HFFc6 (cell line): ENCODE measurements at regions not wholly inside any gene's neighbourhood (a gene's known extent, or its start where the extent isn't known, plus 50 kb on each side); places are given as distances from the start of the nearest gene placed in this dataset.

Experiments
- DNase-seq: peaks from one replicate; pipeline ENCODE4 v3.0.0-alpha.2; 2018
- H3K27ac Mint-ChIP-seq: 2 replicates; pipeline ENCODE4 v1.8.0; 2020; ENCODE audit warnings: mild to moderate bottlenecking, mixed read lengths
- H3K27me3 Mint-ChIP-seq: 2 replicates; pipeline ENCODE4 v1.8.0; 2021; ENCODE audit warnings: mild to moderate bottlenecking, moderate library complexity, mixed read lengths; ENCODE audit not compliant: insufficient read depth
- H3K36me3 Mint-ChIP-seq: 2 replicates; pipeline ENCODE4 v1.8.0; 2021; ENCODE audit warnings: low read depth, mixed read lengths
- H3K4me1 Mint-ChIP-seq: 2 replicates; pipeline ENCODE4 v1.8.0; 2020; ENCODE audit warnings: low read depth, mixed read lengths
- H3K4me3 Mint-ChIP-seq: 2 replicates; pipeline ENCODE4 v1.8.0; 2020; ENCODE audit warnings: mild to moderate bottlenecking, moderate library complexity, mixed read lengths
- H3K9me3 Mint-ChIP-seq: 2 replicates; pipeline ENCODE4 v1.8.0; 2020; ENCODE audit warnings: mild to moderate bottlenecking, mixed read lengths
- TF ChIP-seq, protein P1 (sequence below): fragments of 200-600 bp; sonication (generic); IDR thresholded peaks from 2 replicates; pipeline ENCODE4 v1.5.0; 2021; ENCODE audit warnings: antibody characterized with exemption, mild to moderate bottlenecking

- Mint-ChIP-seq H3K27me3 (no peaks in the 10 kb centered on the region), H3K27ac (no peak overlapping the region), H3K36me3 (peaks cover 38% of the 10 kb centered on the region), H3K4me3 (no peak overlapping the region), H3K4me1 (peaks cover 5% of the 10 kb centered on the region; the same call in 1 of the 2 replicates), H3K9me3 (peaks cover 32% of the 10 kb centered on the region)
- DNase-seq = no peak
- TF ChIP-seq, protein P1, sequence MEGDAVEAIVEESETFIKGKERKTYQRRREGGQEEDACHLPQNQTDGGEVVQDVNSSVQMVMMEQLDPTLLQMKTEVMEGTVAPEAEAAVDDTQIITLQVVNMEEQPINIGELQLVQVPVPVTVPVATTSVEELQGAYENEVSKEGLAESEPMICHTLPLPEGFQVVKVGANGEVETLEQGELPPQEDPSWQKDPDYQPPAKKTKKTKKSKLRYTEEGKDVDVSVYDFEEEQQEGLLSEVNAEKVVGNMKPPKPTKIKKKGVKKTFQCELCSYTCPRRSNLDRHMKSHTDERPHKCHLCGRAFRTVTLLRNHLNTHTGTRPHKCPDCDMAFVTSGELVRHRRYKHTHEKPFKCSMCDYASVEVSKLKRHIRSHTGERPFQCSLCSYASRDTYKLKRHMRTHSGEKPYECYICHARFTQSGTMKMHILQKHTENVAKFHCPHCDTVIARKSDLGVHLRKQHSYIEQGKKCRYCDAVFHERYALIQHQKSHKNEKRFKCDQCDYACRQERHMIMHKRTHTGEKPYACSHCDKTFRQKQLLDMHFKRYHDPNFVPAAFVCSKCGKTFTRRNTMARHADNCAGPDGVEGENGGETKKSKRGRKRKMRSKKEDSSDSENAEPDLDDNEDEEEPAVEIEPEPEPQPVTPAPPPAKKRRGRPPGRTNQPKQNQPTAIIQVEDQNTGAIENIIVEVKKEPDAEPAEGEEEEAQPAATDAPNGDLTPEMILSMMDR = no peak
Measured at GRCh38 chr5:33166948-33167347, 273.8 kb upstream of the TARS1 start.

GRCh38 chr5:33167541-33167940 lies 273.2 kb upstream of the TARS1 start:
- DNase-seq = no peak
- Mint-ChIP-seq H3K4me3 (no peak overlapping the region), H3K27me3 (no peaks in the 10 kb centered on the region), H3K9me3 (peaks cover 32% of the 10 kb centered on the region), H3K27ac (no peak overlapping the region), H3K36me3 (peaks cover 44% of the 10 kb centered on the region), H3K4me1 (peaks cover 5% of the 10 kb centered on the region; the same call in 1 of the 2 replicates)
- TF ChIP-seq, protein P1 = no peak

GRCh38 chr5:33170411-33170810 lies 270.4 kb upstream of the TARS1 start:
- TF ChIP-seq, protein P1 = no peak
- DNase-seq = no peak
- H3K27me3 Mint-ChIP-seq = no peaks in the 10 kb centered on the region
- H3K27ac Mint-ChIP-seq = no peak overlapping the region
- H3K4me1 Mint-ChIP-seq = peaks cover 5% of the 10 kb centered on the region; the same call in 1 of the 2 replicates
- H3K9me3 Mint-ChIP-seq = peaks cover 27% of the 10 kb centered on the region
- H3K36me3 Mint-ChIP-seq = peaks cover 38% of the 10 kb centered on the region
- no peak overlapping the region for H3K4me3 Mint-ChIP-seq

DNA sequence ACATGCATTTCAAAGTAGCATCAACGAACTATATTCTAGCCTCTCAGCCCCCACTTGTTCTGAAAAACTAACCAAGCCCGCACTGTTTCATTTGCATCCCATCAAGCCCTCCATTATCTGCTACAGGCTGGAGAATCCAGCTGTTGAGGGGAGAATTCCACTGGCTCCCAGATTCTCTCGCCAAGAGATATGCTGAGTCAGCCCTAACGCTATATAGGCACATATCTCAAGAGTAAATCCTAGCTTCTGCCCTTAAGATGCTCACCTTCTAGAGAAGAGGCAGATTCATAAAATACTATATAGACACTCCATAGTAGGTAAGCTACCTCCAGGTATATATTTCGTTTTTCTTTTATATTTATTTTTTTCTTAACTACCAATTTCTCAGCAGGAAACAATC lies 266.4 kb upstream of the TARS1 start:
- H3K27ac Mint-ChIP-seq = no peak overlapping the region
- H3K36me3 Mint-ChIP-seq = peaks cover 33% of the 10 kb centered on the region
- H3K27me3 Mint-ChIP-seq = no peaks in the 10 kb centered on the region
- 0 out of 2 replicates have a peak, but pooled peaks cover 8% of the 10 kb centered on the region for H3K4me1 Mint-ChIP-seq
- TF ChIP-seq, protein P1 = no peak
- H3K9me3 Mint-ChIP-seq = peaks cover 23% of the 10 kb centered on the region
- H3K4me3 Mint-ChIP-seq = no peak overlapping the region
- DNase-seq = no peak

DNA sequence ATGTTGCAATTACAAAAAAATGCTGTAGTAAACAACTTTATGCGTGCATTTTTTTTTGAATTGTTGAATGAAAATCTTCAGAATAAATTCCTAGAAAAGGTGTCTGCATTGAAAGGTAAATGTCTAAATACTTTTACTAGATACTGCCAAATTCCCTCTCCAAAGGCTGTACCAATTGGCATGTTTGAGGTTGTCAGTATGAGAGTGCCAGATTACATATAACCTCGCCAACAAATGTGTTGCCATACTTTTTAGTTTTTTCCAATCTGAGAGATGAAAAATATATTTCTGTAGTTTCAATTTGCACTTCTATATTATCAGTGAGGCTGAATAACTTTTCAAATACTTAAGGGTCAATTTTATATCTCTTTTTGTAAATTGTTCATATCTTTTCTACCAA lies 261.5 kb upstream of the TARS1 start:
- peaks cover 39% of the 10 kb centered on the region for H3K4me1 Mint-ChIP-seq
- no peaks in the 10 kb centered on the region for H3K9me3 Mint-ChIP-seq
- 0 out of 2 replicates have a peak, but pooled peaks cover 6% of the 10 kb centered on the region for H3K36me3 Mint-ChIP-seq

More for the DNA sequence above, 261.5 kb upstream of the TARS1 start:
- DNase-seq = no peak
- TF ChIP-seq, protein P1 = no peak
- Mint-ChIP-seq H3K4me3 (no peak overlapping the region), H3K27me3 (no peaks in the 10 kb centered on the region), H3K27ac (no peak overlapping the region)
